ENCODE measurements at regions not wholly inside any gene's neighbourhood (a gene's known extent, or its start where the extent isn't known, plus 50 kb on each side); places are given as distances from the start of the nearest gene placed in this dataset.
A peak's percentile ranks its signal among the peaks of the same experiment; 100 is the strongest.

DNA sequence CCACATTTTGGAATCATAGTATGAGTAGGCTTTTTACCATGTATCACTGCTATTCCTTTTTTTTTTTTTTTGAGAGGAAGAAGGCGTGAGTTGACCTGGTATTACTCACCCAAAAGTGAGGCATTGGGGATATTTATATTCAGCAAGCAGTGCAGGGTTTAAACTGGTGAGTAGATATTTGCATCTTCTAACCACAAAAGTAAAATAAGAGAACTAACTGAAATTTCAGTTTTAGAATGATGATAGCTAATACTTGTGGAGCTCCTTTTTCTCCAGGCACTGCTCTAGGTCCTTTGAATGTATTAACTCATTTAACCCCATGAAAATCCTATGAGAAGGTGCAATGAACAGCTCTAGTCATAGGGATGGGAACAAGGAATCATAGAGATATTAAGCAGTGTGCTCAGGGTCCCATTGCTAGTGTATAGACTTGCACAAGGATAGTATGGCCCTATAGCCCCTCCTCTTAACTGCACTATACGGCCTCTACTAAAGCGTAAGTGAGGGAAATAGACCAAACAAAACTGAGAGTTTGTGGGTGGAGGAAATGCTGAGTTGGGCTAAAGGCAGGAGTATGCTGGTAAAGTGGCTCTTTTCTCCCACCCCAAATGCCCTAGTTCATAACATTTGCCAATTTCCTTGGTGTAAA, 104.3 kb upstream of the MAX start:
- ATAC-seq = no peak

DNA sequence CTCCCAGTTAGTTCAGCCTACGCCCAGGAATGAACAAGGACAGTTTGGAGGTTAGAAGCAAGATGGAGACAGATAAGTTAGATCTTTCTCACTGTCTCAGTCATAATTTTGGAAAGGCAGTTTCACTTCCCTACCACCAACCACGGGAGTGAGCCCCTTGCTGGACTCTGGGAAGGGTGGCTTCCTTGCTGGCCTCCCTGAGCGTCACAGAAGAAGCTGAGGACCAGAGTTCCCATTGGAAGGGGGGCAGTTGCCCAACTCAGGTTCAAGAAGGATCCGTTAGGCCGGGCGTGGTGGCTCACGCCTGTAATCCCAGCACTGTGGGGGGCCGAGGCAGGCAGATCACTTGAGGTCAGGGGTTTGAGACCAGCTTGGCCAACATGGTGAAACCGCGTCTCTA, 106.2 kb upstream of the MAX start:
- DNase-seq (no peak), ATAC-seq (peak in 1 of 4 donors; percentile 27), FAIRE-seq (no peak)
- no peaks in the 10 kb centered on the region for H3K9me3 ChIP-seq
- TF ChIP-seq, protein P1, sequence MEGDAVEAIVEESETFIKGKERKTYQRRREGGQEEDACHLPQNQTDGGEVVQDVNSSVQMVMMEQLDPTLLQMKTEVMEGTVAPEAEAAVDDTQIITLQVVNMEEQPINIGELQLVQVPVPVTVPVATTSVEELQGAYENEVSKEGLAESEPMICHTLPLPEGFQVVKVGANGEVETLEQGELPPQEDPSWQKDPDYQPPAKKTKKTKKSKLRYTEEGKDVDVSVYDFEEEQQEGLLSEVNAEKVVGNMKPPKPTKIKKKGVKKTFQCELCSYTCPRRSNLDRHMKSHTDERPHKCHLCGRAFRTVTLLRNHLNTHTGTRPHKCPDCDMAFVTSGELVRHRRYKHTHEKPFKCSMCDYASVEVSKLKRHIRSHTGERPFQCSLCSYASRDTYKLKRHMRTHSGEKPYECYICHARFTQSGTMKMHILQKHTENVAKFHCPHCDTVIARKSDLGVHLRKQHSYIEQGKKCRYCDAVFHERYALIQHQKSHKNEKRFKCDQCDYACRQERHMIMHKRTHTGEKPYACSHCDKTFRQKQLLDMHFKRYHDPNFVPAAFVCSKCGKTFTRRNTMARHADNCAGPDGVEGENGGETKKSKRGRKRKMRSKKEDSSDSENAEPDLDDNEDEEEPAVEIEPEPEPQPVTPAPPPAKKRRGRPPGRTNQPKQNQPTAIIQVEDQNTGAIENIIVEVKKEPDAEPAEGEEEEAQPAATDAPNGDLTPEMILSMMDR (IDR thresholded peaks at IDR 0.05) = no peak
- H3K4me3 ChIP-seq = no peak overlapping the region
- no peaks in the 10 kb centered on the region for H3K4me1 ChIP-seq
- no peaks in the 10 kb centered on the region for H3K27me3 ChIP-seq
- no peak overlapping the region for H3K27ac ChIP-seq
- no peaks in the 10 kb centered on the region for H3K36me3 ChIP-seq
- intact Hi-C loops (cut with DNase I) = no loop called here
- WGBS, 2 donors = 90 to 91% methylated on average over 10 of the region's 10 CpGs

More for the DNA sequence above, 104.3 kb upstream of the MAX start:
- no peaks in the 10 kb centered on the region for H3K36me3 ChIP-seq
- whole genome bisulfite sequencing, 2 donors = 92 to 96% methylated on average over 3 of the region's 3 CpGs
- H3K27ac ChIP-seq = no peak overlapping the region
- TF ChIP-seq, protein P1 (IDR thresholded peaks at IDR 0.05) = no peak
- DNase-seq (no peak), FAIRE-seq (no peak)
- H3K27me3 ChIP-seq = no peaks in the 10 kb centered on the region
- intact Hi-C loops (cut with DNase I) = no loop called here
- no peaks in the 10 kb centered on the region for H3K4me1 ChIP-seq
- no peak overlapping the region for H3K4me3 ChIP-seq
- no peaks in the 10 kb centered on the region for H3K9me3 ChIP-seq

DNA sequence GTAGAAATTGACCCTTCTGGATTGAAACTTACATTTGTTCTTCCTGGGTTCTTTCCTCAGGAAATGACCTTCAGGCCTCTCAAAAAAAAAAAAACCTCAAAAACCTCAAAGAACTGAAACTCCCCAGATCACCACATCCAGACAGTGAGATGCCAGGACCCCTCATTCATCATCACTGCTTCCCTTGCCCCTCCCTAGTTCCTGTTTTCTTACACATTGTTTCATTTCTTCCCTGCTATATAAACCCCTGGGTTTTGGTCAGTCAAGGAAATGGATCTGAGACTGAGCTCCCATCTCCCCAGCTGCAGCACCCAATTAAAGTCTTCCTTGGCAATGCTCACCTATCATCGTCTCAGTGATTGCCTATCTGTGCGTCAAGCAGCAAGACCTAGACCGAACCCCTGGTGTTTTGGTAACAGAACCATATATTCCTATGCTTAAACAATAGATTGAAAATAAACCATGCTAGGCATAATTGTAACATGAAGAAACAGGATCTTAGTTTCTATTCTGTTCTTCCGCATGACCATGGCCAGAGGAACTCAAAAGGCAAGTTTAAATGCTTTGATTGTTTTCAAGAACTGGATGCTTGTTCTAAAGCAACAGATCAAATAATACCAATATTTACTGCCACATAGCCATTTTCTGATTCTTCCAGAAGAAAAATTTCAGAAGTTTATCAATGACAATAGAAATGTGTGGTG, 108.0 kb upstream of the MAX start:
- DNase-seq (no peak), FAIRE-seq (no peak), ATAC-seq (no peak)
- TF ChIP-seq, protein P1 (IDR thresholded peaks at IDR 0.05) = no peak
- Histone ChIP-seq H3K4me3 (no peak overlapping the region), H3K9me3 (no peaks in the 10 kb centered on the region), H3K27me3 (no peaks in the 10 kb centered on the region), H3K36me3 (no peaks in the 10 kb centered on the region), H3K27ac (no peak overlapping the region), H3K4me1 (no peaks in the 10 kb centered on the region)
- WGBS, 2 donors = 70 to 82% methylated on average over 4 of the region's 4 CpGs
- intact Hi-C loops (cut with DNase I) = no loop called here

DNA sequence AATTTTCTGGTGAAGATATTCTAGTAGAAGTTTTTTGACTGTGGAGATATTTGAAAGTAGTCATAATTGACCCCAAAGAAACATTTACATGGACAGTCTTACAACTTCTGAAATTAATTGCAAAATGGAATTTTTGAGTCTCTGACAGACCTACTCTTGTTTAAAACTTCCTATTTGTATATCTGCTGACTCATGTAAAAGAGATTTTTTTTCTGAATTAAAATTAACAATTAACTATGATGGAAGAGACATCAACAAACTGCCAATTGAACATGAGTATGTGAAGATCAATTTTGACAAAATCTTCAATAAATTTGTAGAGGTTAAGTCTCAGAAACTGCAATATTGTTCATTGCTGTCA, 108.5 kb upstream of the MAX start:
- intact Hi-C loops (cut with DNase I) = no loop called here
- no peak for FAIRE-seq

More for the DNA sequence above, 108.5 kb upstream of the MAX start:
- TF ChIP-seq, protein P1 (IDR thresholded peaks at IDR 0.05) = no peak
- Histone ChIP-seq H3K27me3 (no peaks in the 10 kb centered on the region), H3K36me3 (no peaks in the 10 kb centered on the region), H3K4me1 (no peaks in the 10 kb centered on the region), H3K27ac (no peak overlapping the region), H3K4me3 (no peak overlapping the region), H3K9me3 (no peaks in the 10 kb centered on the region)
- ATAC-seq (no peak), DNase-seq (no peak)

Measured in pancreas (tissue), 10 donors.